ENCODE measurements at regions not wholly inside any gene's neighbourhood (a gene's known extent, or its start where the extent isn't known, plus 50 kb on each side); places are given as distances from the start of the nearest gene placed in this dataset.

GRCh38 chr4:123858465-123858864 lies 461.9 kb downstream of the SPRY1 start:
- TF ChIP-seq CTCF (conservative IDR thresholded peaks at IDR 0.05): no peak
- H3K27ac ChIP-seq: no peak overlapping the region

- no peak for TF ChIP-seq CTCF (conservative IDR thresholded peaks at IDR 0.05)
- H3K27ac ChIP-seq: no peak overlapping the region
Measured at GRCh38 chr4:123862812-123863211, 466.2 kb downstream of the SPRY1 start.

GRCh38 chr4:123866796-123867195 lies 470.2 kb downstream of the SPRY1 start:
- no peak for TF ChIP-seq CTCF (conservative IDR thresholded peaks at IDR 0.05)
- H3K27ac ChIP-seq: no peak overlapping the region

GRCh38 chr4:123867910-123868587 lies 471.5 kb downstream of the SPRY1 start:
- H3K27ac ChIP-seq: no peak overlapping the region
- TF ChIP-seq CTCF (conservative IDR thresholded peaks at IDR 0.05): no peak

GRCh38 chr4:123869286-123870215 lies 473.0 kb downstream of the SPRY1 start:
- peak overlapping the region; percentile 28; the same call in 1 of the 2 replicates for H3K27ac ChIP-seq
- TF ChIP-seq CTCF (conservative IDR thresholded peaks at IDR 0.05): no peak

GRCh38 chr4:123870216-123870876 lies 473.8 kb downstream of the SPRY1 start:
- H3K27ac ChIP-seq: no peak overlapping the region
- TF ChIP-seq CTCF (conservative IDR thresholded peaks at IDR 0.05): no peak

GRCh38 chr4:123871341-123871740 lies 474.7 kb downstream of the SPRY1 start:
- no peak for TF ChIP-seq CTCF (conservative IDR thresholded peaks at IDR 0.05)
- no peak overlapping the region for H3K27ac ChIP-seq
